ACHN (cell line): ENCODE measurements at regions not wholly inside any gene's neighbourhood (a gene's known extent, or its start where the extent isn't known, plus 50 kb on each side); places are given as distances from the start of the nearest gene placed in this dataset.
"Not testable (repeated sequence)": the region's sequence is repeated elsewhere in the genome, so short reads cannot be mapped to it uniquely, and the experiment has no call there.

Source experiments
- DNase-seq: peaks from one replicate; pipeline ENCODE4 v3.0.0-alpha.2; 2015
- in situ Hi-C: cut with HindIII; loops from 2 replicates; pipeline ENCODE4 v1.10.0; 2017; ENCODE audit warnings: low sequenced_read_pairs, low pct_ligation_motif_present, low pct_unique_long_range_greater_than_20kb

DNA sequence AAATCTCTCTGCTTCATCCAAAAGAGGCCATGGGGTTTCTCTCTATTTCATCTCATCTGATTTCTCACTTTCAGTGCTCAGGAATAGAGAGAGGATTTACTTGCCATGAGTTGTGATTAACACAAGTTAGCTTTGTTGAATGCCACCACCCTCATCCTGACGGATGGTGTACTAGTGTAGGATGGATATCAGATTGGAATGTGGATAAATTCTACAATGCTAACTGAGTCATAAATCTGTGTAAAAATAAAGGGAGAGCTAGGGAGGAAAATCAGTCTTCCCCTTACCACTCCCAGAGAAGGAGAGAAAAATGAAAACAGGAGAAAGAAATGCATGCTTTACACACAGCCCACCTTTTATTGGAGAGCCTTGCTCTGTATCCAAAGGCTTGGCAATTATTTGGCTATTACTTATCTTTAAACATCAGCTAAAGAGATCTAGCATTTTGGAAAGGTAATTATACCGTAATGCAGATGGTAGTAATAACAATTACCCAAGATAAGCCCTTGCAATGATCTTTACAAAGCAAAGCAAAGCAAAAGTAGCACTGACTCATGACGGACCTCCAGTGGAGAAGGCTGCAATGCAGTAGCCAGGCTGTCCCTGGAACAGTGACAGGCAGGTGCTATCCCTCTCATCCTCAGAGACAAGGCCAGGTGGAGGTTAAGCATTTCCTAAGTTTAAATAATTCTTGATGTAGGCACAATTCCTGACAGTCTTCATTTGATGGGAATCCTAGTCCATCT, 306.3 kb upstream of the PPARGC1A start:
- in situ Hi-C loops = no loop called here
- no peak for DNase-seq

DNA sequence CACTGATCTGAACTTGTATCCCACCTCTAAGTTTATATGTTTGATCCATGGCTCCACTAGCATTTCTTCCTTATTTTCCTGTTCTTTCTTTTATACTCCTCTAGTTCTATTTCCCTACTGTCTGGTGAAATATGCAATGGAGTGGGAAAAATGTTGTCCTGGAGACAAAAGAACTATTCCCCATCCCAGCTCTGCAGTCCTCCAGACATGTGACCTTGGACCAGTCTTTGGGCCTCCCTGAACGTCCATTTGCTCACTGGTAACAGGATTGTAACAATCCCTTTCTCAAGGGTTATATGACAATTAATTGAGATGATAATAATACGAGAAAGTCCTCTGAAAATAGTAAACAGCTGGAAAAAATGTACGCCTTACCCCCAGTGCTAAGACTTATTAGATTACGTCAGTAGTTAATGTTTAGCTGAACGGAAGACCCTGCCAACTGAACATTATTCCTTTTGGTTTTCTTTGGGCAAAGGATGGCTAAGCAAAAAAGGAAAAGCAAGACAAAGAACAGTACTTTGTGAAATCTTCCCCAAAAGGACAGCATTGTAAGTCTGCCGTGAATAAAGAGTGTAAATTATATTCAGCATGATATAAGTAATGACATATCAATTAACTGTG, 302.3 kb upstream of the PPARGC1A start:
- in situ Hi-C loops = no loop called here
- no peak for DNase-seq

GRCh38 chr4:24190761-24191695, 301.2 kb upstream of the PPARGC1A start:
- in situ Hi-C loops = no loop called here
- no peak for DNase-seq

DNA sequence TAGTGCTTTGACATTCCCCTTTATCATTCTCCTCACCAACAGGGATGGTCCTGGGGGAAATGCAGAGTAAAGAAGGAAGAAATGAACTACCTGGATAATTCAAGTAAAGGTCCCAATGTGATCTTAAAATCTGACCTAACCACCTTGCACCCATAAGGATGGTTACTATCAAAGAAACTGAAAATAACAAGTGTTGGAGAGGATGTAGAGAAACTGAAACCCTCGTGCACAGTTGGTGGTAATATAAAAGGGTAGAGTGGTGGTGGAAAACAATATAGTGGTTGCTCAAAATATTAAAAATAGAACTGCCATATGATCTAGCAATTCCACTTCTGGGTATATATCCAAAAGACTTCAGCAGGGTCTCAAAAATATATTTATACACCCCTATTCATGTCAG, 298.6 kb upstream of the PPARGC1A start:
- DNase-seq = no peak
- in situ Hi-C loops = no loop called here

- DNase-seq = no peak
- in situ Hi-C loops = no loop called here
Measured at GRCh38 chr4:24186466-24186865, 296.6 kb upstream of the PPARGC1A start.

DNA sequence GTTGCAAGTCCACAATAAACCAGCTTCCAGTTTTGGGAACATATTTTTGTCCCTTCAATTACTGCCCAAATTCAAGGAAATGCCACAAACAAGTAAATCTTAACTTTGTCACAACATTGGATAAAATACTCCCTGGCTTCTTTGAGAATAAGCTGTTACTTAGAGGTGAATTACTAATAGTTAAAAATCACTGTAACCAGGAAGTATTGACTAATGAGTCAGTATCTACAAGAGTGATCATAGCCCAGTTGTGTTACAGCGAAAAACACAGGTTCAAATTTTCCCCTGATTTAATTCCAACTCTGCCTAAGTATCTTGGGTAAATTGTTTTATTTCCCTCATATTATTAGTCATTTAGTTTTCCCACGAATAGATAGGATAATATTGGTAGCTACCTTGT, 291.2 kb upstream of the PPARGC1A start:
- no peak for DNase-seq
- in situ Hi-C loops = no loop called here

DNA sequence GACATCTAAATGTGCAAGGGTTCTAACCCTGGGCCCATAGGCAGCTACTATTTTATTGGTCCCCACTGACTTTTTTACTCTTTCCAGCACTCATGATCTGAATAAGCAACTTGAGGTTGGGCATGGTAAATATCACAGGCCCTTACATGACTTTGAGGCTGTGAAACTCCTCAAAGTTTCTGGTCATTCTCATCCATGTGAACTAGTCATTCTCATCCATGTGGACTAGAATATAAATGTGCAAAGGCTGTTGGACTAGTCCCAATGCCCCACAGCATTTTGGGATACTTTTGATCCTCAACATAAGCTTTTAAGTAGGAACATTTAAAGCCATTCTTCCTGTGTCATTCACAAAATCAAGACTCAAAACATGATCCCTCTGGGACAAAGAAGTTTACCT, 290.7 kb upstream of the PPARGC1A start:
- in situ Hi-C loops = no loop called here

GRCh38 chr4:24179201-24179840, 289.5 kb upstream of the PPARGC1A start:
- no peak for DNase-seq

More for the DNA sequence above, 290.7 kb upstream of the PPARGC1A start:
- DNase-seq = no peak

GRCh38 chr4:24177443-24177842, 287.6 kb upstream of the PPARGC1A start:
- in situ Hi-C loops, DNase-seq: not testable (repeated sequence)

More at GRCh38 chr4:24179201-24179840, 289.5 kb upstream of the PPARGC1A start:
- in situ Hi-C loops = no loop called here

- in situ Hi-C loops = no loop called here
- no peak for DNase-seq
Measured at GRCh38 chr4:24175707-24176106, 285.9 kb upstream of the PPARGC1A start.

DNA sequence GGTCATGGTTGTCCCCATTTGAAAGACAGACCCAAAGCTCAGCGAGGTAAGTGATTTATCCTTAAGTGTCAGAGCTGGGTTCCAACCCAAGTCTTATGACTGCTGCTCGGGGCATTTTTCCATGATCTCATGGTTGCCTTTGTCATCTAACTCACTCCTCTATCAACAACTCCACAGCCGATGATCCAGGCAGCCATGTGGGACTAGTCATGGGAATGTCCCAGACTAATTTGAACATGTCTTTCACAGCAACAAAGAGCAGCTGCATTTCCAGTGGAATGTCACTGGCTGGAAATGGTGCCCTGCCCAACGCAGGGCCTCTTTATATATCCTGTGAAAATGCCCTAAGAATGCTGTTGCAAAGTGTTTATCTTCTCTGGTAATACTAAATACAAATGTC, 284.8 kb upstream of the PPARGC1A start:
- no peak for DNase-seq
- in situ Hi-C loops = no loop called here

GRCh38 chr4:24172406-24172805, 282.6 kb upstream of the PPARGC1A start:
- in situ Hi-C loops = no loop called here

DNA sequence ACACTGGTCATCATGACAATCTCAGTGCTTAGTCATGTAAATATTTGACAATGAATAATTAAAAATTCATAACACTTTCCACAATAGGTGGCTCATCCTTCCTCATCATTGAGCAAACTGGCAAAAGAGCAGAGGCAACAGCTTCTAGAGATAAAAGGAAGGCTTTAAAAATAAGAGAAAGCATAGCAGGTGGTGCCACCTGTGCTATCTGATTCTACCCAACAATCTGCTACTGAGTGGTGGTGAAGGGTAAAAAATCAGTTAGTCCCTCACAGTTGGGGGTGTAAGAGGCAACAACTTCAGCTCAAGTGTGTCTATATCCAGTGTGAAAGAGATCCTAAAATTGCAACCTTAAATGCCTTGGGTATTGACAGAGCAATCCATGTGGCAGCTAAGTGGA, 280.1 kb upstream of the PPARGC1A start:
- no peak for DNase-seq
- in situ Hi-C loops = no loop called here

More at GRCh38 chr4:24172406-24172805, 282.6 kb upstream of the PPARGC1A start:
- DNase-seq = no peak

DNA sequence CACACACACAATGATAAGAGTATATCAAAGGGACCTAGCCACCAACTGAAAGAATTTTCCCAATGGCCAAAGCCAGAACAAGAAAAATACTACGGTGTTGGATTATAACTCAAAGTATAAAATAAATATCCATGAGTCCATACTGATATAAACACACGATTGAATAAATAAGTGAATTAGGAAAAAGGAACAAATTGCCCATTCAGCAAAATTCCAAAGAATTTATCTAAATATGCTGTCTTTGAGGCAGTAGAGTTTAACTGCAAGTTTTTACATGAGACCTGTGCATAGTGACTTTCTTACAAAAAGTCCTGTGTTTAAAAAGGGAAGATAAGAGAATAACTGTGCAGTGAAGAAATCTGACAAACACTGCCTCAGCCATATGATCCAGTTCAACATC, 278.8 kb upstream of the PPARGC1A start:
- in situ Hi-C loops = no loop called here
- DNase-seq = no peak

GRCh38 chr4:24166501-24166900, 276.7 kb upstream of the PPARGC1A start:
- in situ Hi-C loops = no loop called here
- no peak for DNase-seq

GRCh38 chr4:24164797-24165196, 274.9 kb upstream of the PPARGC1A start:
- DNase-seq = no peak
- in situ Hi-C loops = no loop called here

GRCh38 chr4:24164054-24164693, 274.3 kb upstream of the PPARGC1A start:
- in situ Hi-C loops = no loop called here
- DNase-seq = no peak

DNA sequence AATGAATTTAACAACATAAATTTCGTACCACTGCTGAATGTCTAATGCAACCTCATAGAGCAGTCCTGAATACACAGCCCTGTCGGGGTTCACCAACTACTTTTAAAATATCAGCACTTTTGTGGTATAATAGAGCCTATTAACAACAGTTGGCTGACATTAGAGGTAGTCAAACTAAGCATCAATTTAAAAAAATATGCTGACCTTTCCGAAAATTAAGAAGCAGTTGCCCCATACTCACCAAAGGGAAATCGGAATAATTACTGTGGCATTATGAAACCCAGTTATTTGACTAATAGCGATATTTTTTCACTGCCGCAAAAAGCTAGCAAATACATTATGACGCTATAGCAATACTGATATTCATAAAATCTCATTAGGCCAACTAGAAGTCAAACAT, 273.5 kb upstream of the PPARGC1A start:
- in situ Hi-C loops = no loop called here
- no peak for DNase-seq
